ENCODE measurements at regions not wholly inside any gene's neighbourhood (a gene's known extent, or its start where the extent isn't known, plus 50 kb on each side); places are given as distances from the start of the nearest gene placed in this dataset.
A peak's percentile ranks its signal among the peaks of the same experiment; 100 is the strongest.

- Histone ChIP-seq H3K4me3 (ENCODE audit: low read length) (no peak overlapping the region), H3K36me3 (ENCODE audit: control insufficient read depth, insufficient read depth, low read length, severe bottlenecking) (no peaks in the 10 kb centered on the region), H3K9ac (ENCODE audit: low read length) (no peak overlapping the region), H3K4me1 (ENCODE audit: control insufficient read depth, insufficient read depth, low read length) (peaks cover 29% of the 10 kb centered on the region), H3K9me3 (ENCODE audit: control insufficient read depth, low read length) (peaks cover 5% of the 10 kb centered on the region), H3K27me3 (replicated peaks; ENCODE audit: control insufficient read depth, insufficient read depth, low read length) (peaks cover 14% of the 10 kb centered on the region)
- no peak for DNase-seq (ENCODE audit: low read depth)
Measured at GRCh38 chr11:19323502-19323901, 82.8 kb upstream of the E2F8 start.

GRCh38 chr11:19321351-19321750 is 80.6 kb upstream of the E2F8 start:
- no peak for DNase-seq (ENCODE audit: low read depth)
- Histone ChIP-seq H3K27me3 (replicated peaks; ENCODE audit: control insufficient read depth, insufficient read depth, low read length) (peaks cover 15% of the 10 kb centered on the region), H3K4me1 (ENCODE audit: control insufficient read depth, insufficient read depth, low read length) (peaks cover 31% of the 10 kb centered on the region), H3K4me3 (ENCODE audit: low read length) (no peak overlapping the region), H3K9ac (ENCODE audit: low read length) (no peak overlapping the region), H3K36me3 (ENCODE audit: control insufficient read depth, insufficient read depth, low read length, severe bottlenecking) (no peaks in the 10 kb centered on the region), H3K9me3 (ENCODE audit: control insufficient read depth, low read length) (peaks cover 5% of the 10 kb centered on the region)

GRCh38 chr11:19320827-19321226 is 80.1 kb upstream of the E2F8 start:
- no peaks in the 10 kb centered on the region for H3K36me3 ChIP-seq (ENCODE audit: control insufficient read depth, insufficient read depth, low read length, severe bottlenecking)
- H3K9ac ChIP-seq (ENCODE audit: low read length) = no peak overlapping the region
- H3K4me3 ChIP-seq (ENCODE audit: low read length) = no peak overlapping the region
- peaks cover 15% of the 10 kb centered on the region for H3K27me3 ChIP-seq (replicated peaks; ENCODE audit: control insufficient read depth, insufficient read depth, low read length)
- DNase-seq (ENCODE audit: low read depth) = no peak
- peaks cover 32% of the 10 kb centered on the region for H3K4me1 ChIP-seq (ENCODE audit: control insufficient read depth, insufficient read depth, low read length)
- H3K9me3 ChIP-seq (ENCODE audit: control insufficient read depth, low read length) = peaks cover 5% of the 10 kb centered on the region

- no peak for DNase-seq (ENCODE audit: low read depth)
- Histone ChIP-seq H3K27me3 (replicated peaks; ENCODE audit: control insufficient read depth, insufficient read depth, low read length) (peaks cover 28% of the 10 kb centered on the region), H3K36me3 (ENCODE audit: control insufficient read depth, insufficient read depth, low read length, severe bottlenecking) (no peaks in the 10 kb centered on the region), H3K4me3 (ENCODE audit: low read length) (no peak overlapping the region), H3K9me3 (ENCODE audit: control insufficient read depth, low read length) (no peaks in the 10 kb centered on the region), H3K4me1 (ENCODE audit: control insufficient read depth, insufficient read depth, low read length) (peaks cover 25% of the 10 kb centered on the region), H3K9ac (ENCODE audit: low read length) (no peak overlapping the region)
Measured at GRCh38 chr11:19316434-19316833, 75.7 kb upstream of the E2F8 start.

- H3K36me3 ChIP-seq (ENCODE audit: control insufficient read depth, insufficient read depth, low read length, severe bottlenecking) = no peaks in the 10 kb centered on the region
- no peak for DNase-seq (ENCODE audit: low read depth)
- no peak overlapping the region for H3K9ac ChIP-seq (ENCODE audit: low read length)
- peaks cover 17% of the 10 kb centered on the region for H3K4me1 ChIP-seq (ENCODE audit: control insufficient read depth, insufficient read depth, low read length)
- peaks cover 28% of the 10 kb centered on the region for H3K27me3 ChIP-seq (replicated peaks; ENCODE audit: control insufficient read depth, insufficient read depth, low read length)
- no peak overlapping the region for H3K4me3 ChIP-seq (ENCODE audit: low read length)
- no peaks in the 10 kb centered on the region for H3K9me3 ChIP-seq (ENCODE audit: control insufficient read depth, low read length)
Measured at GRCh38 chr11:19315511-19315910, 74.8 kb upstream of the E2F8 start.

- DNase-seq (ENCODE audit: low read depth) = no peak
- Histone ChIP-seq H3K27me3 (replicated peaks; ENCODE audit: control insufficient read depth, insufficient read depth, low read length) (peaks cover 16% of the 10 kb centered on the region), H3K9me3 (ENCODE audit: control insufficient read depth, low read length) (no peaks in the 10 kb centered on the region), H3K4me1 (ENCODE audit: control insufficient read depth, insufficient read depth, low read length) (peaks cover 16% of the 10 kb centered on the region), H3K4me3 (ENCODE audit: low read length) (no peak overlapping the region), H3K36me3 (ENCODE audit: control insufficient read depth, insufficient read depth, low read length, severe bottlenecking) (no peaks in the 10 kb centered on the region), H3K9ac (ENCODE audit: low read length) (no peak overlapping the region)
Measured at GRCh38 chr11:19313140-19313539, 72.4 kb upstream of the E2F8 start.

GRCh38 chr11:19311308-19312030 is 70.7 kb upstream of the E2F8 start:
- Histone ChIP-seq H3K36me3 (ENCODE audit: control insufficient read depth, insufficient read depth, low read length, severe bottlenecking) (no peaks in the 10 kb centered on the region), H3K4me1 (ENCODE audit: control insufficient read depth, insufficient read depth, low read length) (peaks cover 8% of the 10 kb centered on the region), H3K27me3 (replicated peaks; ENCODE audit: control insufficient read depth, insufficient read depth, low read length) (peaks cover 21% of the 10 kb centered on the region), H3K9ac (ENCODE audit: low read length) (no peak overlapping the region), H3K9me3 (ENCODE audit: control insufficient read depth, low read length) (no peaks in the 10 kb centered on the region), H3K4me3 (ENCODE audit: low read length) (no peak overlapping the region)
- peak; percentile 74 for DNase-seq (ENCODE audit: low read depth)

GRCh38 chr11:19307498-19307897 is 66.8 kb upstream of the E2F8 start:
- peaks cover 8% of the 10 kb centered on the region for H3K27me3 ChIP-seq (replicated peaks; ENCODE audit: control insufficient read depth, insufficient read depth, low read length)
- DNase-seq (ENCODE audit: low read depth) = no peak
- peaks cover 3% of the 10 kb centered on the region for H3K4me1 ChIP-seq (ENCODE audit: control insufficient read depth, insufficient read depth, low read length)
- no peak overlapping the region for H3K4me3 ChIP-seq (ENCODE audit: low read length)
- H3K9me3 ChIP-seq (ENCODE audit: control insufficient read depth, low read length) = no peaks in the 10 kb centered on the region
- H3K9ac ChIP-seq (ENCODE audit: low read length) = no peak overlapping the region
- no peaks in the 10 kb centered on the region for H3K36me3 ChIP-seq (ENCODE audit: control insufficient read depth, insufficient read depth, low read length, severe bottlenecking)

GRCh38 chr11:19306179-19306944 is 65.6 kb upstream of the E2F8 start:
- DNase-seq (ENCODE audit: low read depth) = no peak
- no peaks in the 10 kb centered on the region for H3K36me3 ChIP-seq (ENCODE audit: control insufficient read depth, insufficient read depth, low read length, severe bottlenecking)
- no peak overlapping the region for H3K4me3 ChIP-seq (ENCODE audit: low read length)
- no peaks in the 10 kb centered on the region for H3K4me1 ChIP-seq (ENCODE audit: control insufficient read depth, insufficient read depth, low read length)
- peaks cover 8% of the 10 kb centered on the region for H3K27me3 ChIP-seq (replicated peaks; ENCODE audit: control insufficient read depth, insufficient read depth, low read length)
- no peak overlapping the region for H3K9ac ChIP-seq (ENCODE audit: low read length)
- H3K9me3 ChIP-seq (ENCODE audit: control insufficient read depth, low read length) = no peaks in the 10 kb centered on the region

- Histone ChIP-seq H3K9me3 (ENCODE audit: control insufficient read depth, low read length) (no peaks in the 10 kb centered on the region), H3K4me3 (ENCODE audit: low read length) (no peak overlapping the region), H3K4me1 (ENCODE audit: control insufficient read depth, insufficient read depth, low read length) (no peaks in the 10 kb centered on the region), H3K27me3 (replicated peaks; ENCODE audit: control insufficient read depth, insufficient read depth, low read length) (peaks cover 20% of the 10 kb centered on the region), H3K9ac (ENCODE audit: low read length) (no peak overlapping the region), H3K36me3 (ENCODE audit: control insufficient read depth, insufficient read depth, low read length, severe bottlenecking) (no peaks in the 10 kb centered on the region)
- no peak for DNase-seq (ENCODE audit: low read depth)
Measured at GRCh38 chr11:19301361-19301760, 60.6 kb upstream of the E2F8 start.

- no peaks in the 10 kb centered on the region for H3K36me3 ChIP-seq (ENCODE audit: control insufficient read depth, insufficient read depth, low read length, severe bottlenecking)
- H3K4me3 ChIP-seq (ENCODE audit: low read length) = no peak overlapping the region
- peaks cover 24% of the 10 kb centered on the region for H3K27me3 ChIP-seq (replicated peaks; ENCODE audit: control insufficient read depth, insufficient read depth, low read length)
- no peaks in the 10 kb centered on the region for H3K4me1 ChIP-seq (ENCODE audit: control insufficient read depth, insufficient read depth, low read length)
- no peak overlapping the region for H3K9ac ChIP-seq (ENCODE audit: low read length)
- DNase-seq (ENCODE audit: low read depth) = no peak
- no peaks in the 10 kb centered on the region for H3K9me3 ChIP-seq (ENCODE audit: control insufficient read depth, low read length)
Measured at GRCh38 chr11:19294444-19294843, 53.7 kb upstream of the E2F8 start.
